DND-41 (cell line): ENCODE measurements at regions not wholly inside any gene's neighbourhood (a gene's known extent, or its start where the extent isn't known, plus 50 kb on each side); places are given as distances from the start of the nearest gene placed in this dataset.

Source experiments
- CTCF ChIP-seq: IDR thresholded peaks from 2 replicates; pipeline ENCODE4 v1.5.1; 2012; ENCODE audit warnings: borderline replicate concordance, low read length, moderate library complexity, mild to moderate bottlenecking; ENCODE audit not compliant: poor library complexity, severe bottlenecking; ENCODE audit errors: extremely low read depth
- EZH2 ChIP-seq: IDR thresholded peaks from 3 replicates; pipeline ENCODE4 v1.6.1; 2012; ENCODE audit warnings: borderline replicate concordance, low read depth, mild to moderate bottlenecking, moderate library complexity, low read length, inconsistent platforms; ENCODE audit not compliant: severe bottlenecking

- no peak for TF ChIP-seq CTCF
- TF ChIP-seq EZH2: no peak
Measured at GRCh38 chr11:33474866-33475265, 217.7 kb downstream of the HIPK3 start.
